ENCODE measurements at regions not wholly inside any gene's neighbourhood (a gene's known extent, or its start where the extent isn't known, plus 50 kb on each side); places are given as distances from the start of the nearest gene placed in this dataset.
"Not testable (repeated sequence)": the region's sequence is repeated elsewhere in the genome, so short reads cannot be mapped to it uniquely, and the experiment has no call there.

GRCh38 chr12:105855361-105856047 is 283.2 kb downstream of the NUAK1 start:
- in situ Hi-C loops (cut with HindIII; ENCODE audit: low pct_unique_long_range_greater_than_20kb, low sequenced_read_pairs), result no loop called here
- DNase-seq (ENCODE audit: low read depth), result no peak

GRCh38 chr12:105856048-105856405 is 282.7 kb downstream of the NUAK1 start:
- no peak for DNase-seq (ENCODE audit: low read depth)
- in situ Hi-C loops (cut with HindIII; ENCODE audit: low pct_unique_long_range_greater_than_20kb, low sequenced_read_pairs), result no loop called here

GRCh38 chr12:105858981-105859710 is 279.6 kb downstream of the NUAK1 start:
- in situ Hi-C loops (cut with HindIII; ENCODE audit: low pct_unique_long_range_greater_than_20kb, low sequenced_read_pairs), result no loop called here
- no peak for DNase-seq (ENCODE audit: low read depth)

- in situ Hi-C loops (cut with HindIII; ENCODE audit: low pct_unique_long_range_greater_than_20kb, low sequenced_read_pairs), result no loop called here
- DNase-seq (ENCODE audit: low read depth), result no peak
Measured at GRCh38 chr12:105860561-105861207, 278.1 kb downstream of the NUAK1 start.

GRCh38 chr12:105861227-105861626 is 277.5 kb downstream of the NUAK1 start:
- DNase-seq (ENCODE audit: low read depth), result no peak

GRCh38 chr12:105862163-105862821 is 276.5 kb downstream of the NUAK1 start:
- in situ Hi-C loops (cut with HindIII; ENCODE audit: low pct_unique_long_range_greater_than_20kb, low sequenced_read_pairs), result no loop called here
- no peak for DNase-seq (ENCODE audit: low read depth)

More at GRCh38 chr12:105861227-105861626, 277.5 kb downstream of the NUAK1 start:
- in situ Hi-C loops (cut with HindIII; ENCODE audit: low pct_unique_long_range_greater_than_20kb, low sequenced_read_pairs), result no loop called here

GRCh38 chr12:105864316-105864715 is 274.4 kb downstream of the NUAK1 start:
- no peak for DNase-seq (ENCODE audit: low read depth)
- in situ Hi-C loops (cut with HindIII; ENCODE audit: low pct_unique_long_range_greater_than_20kb, low sequenced_read_pairs), result no loop called here

GRCh38 chr12:105864901-105865300 is 273.9 kb downstream of the NUAK1 start:
- DNase-seq (ENCODE audit: low read depth), result no peak
- in situ Hi-C loops (cut with HindIII; ENCODE audit: low pct_unique_long_range_greater_than_20kb, low sequenced_read_pairs), result no loop called here

- no peak for DNase-seq (ENCODE audit: low read depth)
- in situ Hi-C loops (cut with HindIII; ENCODE audit: low pct_unique_long_range_greater_than_20kb, low sequenced_read_pairs), result no loop called here
Measured at GRCh38 chr12:105865886-105866285, 272.9 kb downstream of the NUAK1 start.

- in situ Hi-C loops (cut with HindIII; ENCODE audit: low pct_unique_long_range_greater_than_20kb, low sequenced_read_pairs), result no loop called here
- DNase-seq (ENCODE audit: low read depth), result no peak
Measured at GRCh38 chr12:105874121-105874520, 264.6 kb downstream of the NUAK1 start.

- DNase-seq (ENCODE audit: low read depth), result no peak
- in situ Hi-C loops (cut with HindIII; ENCODE audit: low pct_unique_long_range_greater_than_20kb, low sequenced_read_pairs), result no loop called here
Measured at GRCh38 chr12:105876396-105876927, 262.3 kb downstream of the NUAK1 start.

- in situ Hi-C loops (cut with HindIII; ENCODE audit: low pct_unique_long_range_greater_than_20kb, low sequenced_read_pairs), result no loop called here
- no peak for DNase-seq (ENCODE audit: low read depth)
Measured at GRCh38 chr12:105878964-105879363, 259.8 kb downstream of the NUAK1 start.

- no peak for DNase-seq (ENCODE audit: low read depth)
- in situ Hi-C loops (cut with HindIII; ENCODE audit: low pct_unique_long_range_greater_than_20kb, low sequenced_read_pairs), result no loop called here
Measured at GRCh38 chr12:105880824-105881388, 257.8 kb downstream of the NUAK1 start.

GRCh38 chr12:105882404-105882803 is 256.4 kb downstream of the NUAK1 start:
- in situ Hi-C loops (cut with HindIII; ENCODE audit: low pct_unique_long_range_greater_than_20kb, low sequenced_read_pairs), result no loop called here
- DNase-seq (ENCODE audit: low read depth), result no peak

GRCh38 chr12:105887131-105887530 is 251.6 kb downstream of the NUAK1 start:
- no peak for DNase-seq (ENCODE audit: low read depth)
- in situ Hi-C loops (cut with HindIII; ENCODE audit: low pct_unique_long_range_greater_than_20kb, low sequenced_read_pairs), result no loop called here

- no peak for DNase-seq (ENCODE audit: low read depth)
- in situ Hi-C loops (cut with HindIII; ENCODE audit: low pct_unique_long_range_greater_than_20kb, low sequenced_read_pairs), result no loop called here
Measured at GRCh38 chr12:105888696-105889095, 250.1 kb downstream of the NUAK1 start.

- in situ Hi-C loops (cut with HindIII; ENCODE audit: low pct_unique_long_range_greater_than_20kb, low sequenced_read_pairs), result no loop called here
- DNase-seq (ENCODE audit: low read depth), result no peak
Measured at GRCh38 chr12:105892362-105892910, 246.3 kb downstream of the NUAK1 start.

GRCh38 chr12:105895197-105895832 is 243.4 kb downstream of the NUAK1 start:
- DNase-seq (ENCODE audit: low read depth); in situ Hi-C loops (cut with HindIII; ENCODE audit: low pct_unique_long_range_greater_than_20kb, low sequenced_read_pairs): not testable (repeated sequence)

Data from Caki2 (cell line).